Fibroblast of skin of scalp (primary cell): ENCODE measurements at regions not wholly inside any gene's neighbourhood (a gene's known extent, or its start where the extent isn't known, plus 50 kb on each side); places are given as distances from the start of the nearest gene placed in this dataset.
"Not testable (repeated sequence)": the region's sequence is repeated elsewhere in the genome, so short reads cannot be mapped to it uniquely, and the experiment has no call there.

Experiments used
- DNase-seq: peaks from one replicate; pipeline ENCODE4 v3.0.0-alpha.2; 2013

- DNase-seq = no peak
These were observed 1138.9 kb upstream of the ADGRB3 start for GRCh38 chr6:67496191-67496590.

- DNase-seq = no peak
These were observed 1141.4 kb upstream of the ADGRB3 start for GRCh38 chr6:67493682-67494081.

DNA sequence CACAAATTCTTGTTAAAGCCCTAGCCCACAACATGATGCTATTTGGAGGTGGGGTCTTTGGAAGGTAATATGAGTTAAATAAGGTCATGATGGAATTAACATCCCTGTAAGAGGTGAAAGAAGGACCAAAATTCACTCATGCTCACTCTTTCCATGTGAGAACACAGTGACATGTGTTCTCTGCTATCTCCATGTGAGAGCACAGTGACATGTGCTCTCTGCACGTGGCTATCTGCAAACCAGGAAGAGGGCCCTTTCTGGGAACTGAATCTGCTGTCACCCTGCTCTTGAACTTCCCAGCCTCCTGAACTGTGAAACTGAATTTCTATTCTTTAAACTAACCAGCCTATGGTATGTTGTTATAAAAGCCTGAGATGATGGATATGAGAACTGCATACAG is 1159.4 kb upstream of the ADGRB3 start:
- DNase-seq = no peak

GRCh38 chr6:67467341-67467740 is 1167.7 kb upstream of the ADGRB3 start:
- no peak for DNase-seq

DNA sequence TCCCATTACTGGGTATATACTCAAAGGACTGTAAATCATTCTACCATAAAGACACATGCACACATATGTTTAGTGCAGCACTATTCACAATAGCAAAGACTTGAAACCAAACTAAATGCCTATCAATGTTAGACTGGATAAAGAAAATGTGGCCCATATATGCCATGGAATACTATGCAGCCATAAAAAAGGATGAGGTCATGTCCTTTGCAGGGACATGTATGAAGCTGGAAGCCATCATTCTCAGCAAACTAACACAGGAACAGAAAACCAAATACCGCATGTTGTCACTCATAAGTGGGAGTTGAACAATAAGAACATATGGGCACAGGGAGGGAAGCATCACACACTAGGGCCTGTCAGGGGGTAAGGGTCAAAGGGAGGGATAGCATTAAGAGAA is 1172.4 kb upstream of the ADGRB3 start:
- DNase-seq = not testable (repeated sequence)

DNA sequence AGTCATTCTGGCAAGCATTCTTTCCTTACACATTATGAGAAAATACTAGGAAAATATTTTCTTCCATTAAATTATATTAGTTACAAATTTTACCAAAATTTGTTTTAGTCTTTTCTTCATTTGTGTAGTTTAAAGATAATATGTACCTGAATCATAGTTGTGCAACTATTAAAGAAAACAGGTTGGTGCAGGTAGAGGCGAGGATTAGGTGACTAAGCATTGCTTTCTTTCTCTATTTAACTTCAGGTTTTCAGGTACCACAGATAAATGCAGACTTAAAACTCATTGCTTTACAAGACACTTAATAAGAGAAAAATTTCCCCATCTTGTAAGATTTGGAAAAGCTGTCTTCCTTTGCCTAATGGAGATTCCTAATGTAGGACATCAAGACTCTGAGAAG is 1175.5 kb upstream of the ADGRB3 start:
- no peak for DNase-seq

GRCh38 chr6:67458265-67458664 is 1176.8 kb upstream of the ADGRB3 start:
- DNase-seq = no peak

DNA sequence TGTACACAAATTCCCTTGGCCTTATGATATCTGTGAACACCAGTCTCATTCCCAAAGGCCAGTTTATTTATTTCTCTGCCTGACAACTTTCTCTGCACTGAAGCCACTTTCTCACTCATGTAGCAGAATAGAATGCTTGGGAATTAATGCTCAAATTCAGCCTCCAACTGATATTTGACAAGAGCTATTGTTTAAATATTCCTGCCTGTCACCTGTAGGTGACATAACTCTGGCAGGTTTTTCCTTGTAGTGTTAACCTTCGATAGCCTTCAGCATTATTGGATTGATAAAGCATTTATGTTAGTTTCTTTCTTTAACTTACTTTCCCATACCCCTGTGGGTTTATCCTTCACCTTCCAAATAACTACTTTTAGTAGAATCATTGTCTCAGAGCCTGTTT is 1183.2 kb upstream of the ADGRB3 start:
- no peak for DNase-seq

DNA sequence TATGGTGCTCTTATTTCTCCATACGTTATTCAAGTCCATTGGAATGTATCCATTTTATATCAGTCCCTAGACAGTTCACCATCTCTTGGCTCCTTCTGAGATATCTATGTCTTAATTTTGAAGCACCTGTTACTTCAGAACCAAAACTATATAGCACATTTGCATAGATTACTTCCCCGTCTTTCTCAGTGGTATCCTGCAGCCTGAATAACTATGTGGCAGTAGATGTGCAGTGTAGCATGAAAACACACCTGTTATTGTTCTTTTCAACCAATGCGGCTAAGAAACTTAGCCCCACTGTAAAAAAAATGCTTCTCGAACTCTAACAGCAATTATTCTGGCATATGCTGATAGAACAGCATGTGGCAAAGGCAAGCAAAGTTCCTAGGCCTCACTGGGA is 1184.4 kb upstream of the ADGRB3 start:
- no peak for DNase-seq

GRCh38 chr6:67449602-67450001 is 1185.5 kb upstream of the ADGRB3 start:
- no peak for DNase-seq

- no peak for DNase-seq
These were observed 1202.0 kb upstream of the ADGRB3 start for GRCh38 chr6:67433124-67433523.

- no peak for DNase-seq
These were observed 1204.0 kb upstream of the ADGRB3 start for GRCh38 chr6:67431076-67431475.

DNA sequence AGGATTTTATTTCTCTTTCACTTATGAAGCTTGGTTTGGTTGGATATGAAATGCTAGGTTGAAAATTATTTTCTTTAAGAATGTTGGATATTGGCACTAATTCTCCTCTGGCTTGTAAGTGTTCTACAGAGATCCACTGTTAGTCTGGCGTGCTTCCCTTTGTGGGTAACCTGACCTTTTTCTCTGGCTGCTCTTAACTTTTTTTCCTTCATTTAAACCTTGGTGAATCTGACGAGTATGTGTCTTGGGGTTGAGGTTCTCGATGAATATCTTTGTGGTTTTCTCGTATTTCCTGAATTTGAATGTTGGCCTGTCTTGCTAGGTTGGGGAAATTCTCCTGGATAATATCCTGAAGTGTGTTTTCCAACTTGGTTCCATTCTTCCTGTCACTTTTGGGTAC is 1208.4 kb upstream of the ADGRB3 start:
- not testable (repeated sequence) for DNase-seq

- DNase-seq = no peak
These were observed 1223.0 kb upstream of the ADGRB3 start for GRCh38 chr6:67412035-67412434.

GRCh38 chr6:67411036-67411435 is 1224.0 kb upstream of the ADGRB3 start:
- DNase-seq = no peak

DNA sequence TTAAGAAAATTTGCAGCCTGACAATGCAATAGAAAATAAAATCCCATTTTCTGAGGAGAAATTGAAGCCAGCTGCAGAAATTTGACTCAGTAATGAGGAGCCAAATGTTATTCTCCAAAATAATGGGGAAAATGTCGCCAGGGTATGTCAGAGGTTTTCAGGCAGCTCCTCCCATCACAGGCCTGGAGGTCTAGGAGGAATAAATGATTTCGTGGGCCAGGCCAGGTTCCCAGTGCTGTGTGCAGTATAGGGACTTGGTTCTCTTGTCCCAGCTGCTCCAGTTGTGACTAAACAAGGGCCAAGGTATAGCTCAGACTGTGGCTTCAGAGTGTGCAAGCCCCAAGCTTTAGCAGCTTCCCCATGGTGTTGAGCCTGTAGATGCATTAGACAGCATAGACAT is 1240.8 kb upstream of the ADGRB3 start:
- no peak for DNase-seq

DNA sequence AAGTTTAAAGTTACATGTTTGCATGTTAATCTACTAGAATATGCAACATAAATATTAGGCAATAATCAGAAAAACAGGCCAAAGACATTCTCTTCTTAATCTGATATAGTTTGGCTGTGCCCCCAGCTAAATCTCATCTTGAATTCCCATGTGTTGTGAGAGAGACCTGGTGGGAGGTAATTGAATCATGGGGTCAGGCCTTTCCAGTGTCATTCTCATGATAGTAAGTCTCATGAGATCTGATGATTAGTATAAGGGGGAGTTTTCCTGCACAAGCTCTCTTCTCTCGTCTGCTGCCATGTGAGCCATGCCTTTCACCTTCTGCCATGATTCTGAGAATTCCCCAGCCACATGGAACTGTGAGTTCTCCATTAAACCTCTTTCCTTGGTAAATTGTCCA is 1241.7 kb upstream of the ADGRB3 start:
- DNase-seq = no peak

DNA sequence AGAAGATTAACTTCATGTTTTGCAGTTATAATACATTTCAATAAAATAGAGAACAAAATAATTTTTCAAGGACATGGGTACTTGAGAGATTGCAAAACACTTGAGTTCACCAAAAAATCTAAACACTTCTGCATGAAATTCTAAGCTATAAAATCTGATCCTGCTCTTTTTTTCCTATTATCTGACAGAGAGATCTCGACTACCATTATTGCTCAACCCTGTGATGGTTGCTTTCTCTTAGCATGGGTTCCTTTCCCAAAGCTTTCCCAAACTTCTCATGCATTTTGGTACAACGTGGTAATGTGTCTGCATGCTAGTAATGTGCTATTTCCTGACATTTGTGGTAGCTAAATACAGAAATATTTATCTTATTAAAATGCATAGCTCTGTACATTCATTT is 1243.1 kb upstream of the ADGRB3 start:
- DNase-seq = no peak

DNA sequence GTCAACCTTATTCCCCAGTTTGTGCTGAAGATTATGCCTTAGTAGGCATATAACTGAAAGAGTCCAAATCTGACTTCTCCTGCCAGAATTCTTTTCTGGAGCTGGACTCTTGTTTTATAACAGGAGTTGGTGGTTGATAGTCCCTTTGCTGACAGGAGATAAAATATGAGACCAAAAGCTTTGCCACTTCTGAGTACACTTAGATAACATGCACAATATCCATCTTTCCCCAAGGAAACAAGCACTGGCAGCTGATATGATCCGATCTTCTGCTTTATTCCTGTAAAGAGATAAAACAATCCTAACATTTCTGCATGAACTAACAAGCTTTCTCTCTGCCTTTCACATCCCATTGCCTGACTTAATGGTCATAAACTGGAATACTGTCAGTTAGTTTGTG is 1265.4 kb upstream of the ADGRB3 start:
- no peak for DNase-seq

DNA sequence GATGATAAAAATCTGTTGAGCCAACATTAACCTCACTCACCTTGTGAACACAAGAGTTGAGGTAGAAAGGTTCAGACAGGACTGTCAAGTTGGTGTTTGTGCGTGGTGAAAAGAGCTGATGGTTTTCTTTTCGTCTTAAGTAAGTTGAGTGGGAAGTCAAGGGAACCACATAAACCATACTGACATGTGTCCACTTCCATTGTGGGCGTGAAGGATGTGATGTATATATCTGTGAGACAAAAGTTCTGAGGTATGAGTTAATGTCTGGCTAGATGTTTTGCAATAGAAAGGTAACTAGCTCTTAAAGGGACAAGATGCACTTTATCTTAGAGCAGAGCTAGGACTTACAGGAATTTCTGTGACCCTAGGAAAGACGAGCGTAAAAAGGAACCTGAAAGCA is 1272.1 kb upstream of the ADGRB3 start:
- no peak for DNase-seq

DNA sequence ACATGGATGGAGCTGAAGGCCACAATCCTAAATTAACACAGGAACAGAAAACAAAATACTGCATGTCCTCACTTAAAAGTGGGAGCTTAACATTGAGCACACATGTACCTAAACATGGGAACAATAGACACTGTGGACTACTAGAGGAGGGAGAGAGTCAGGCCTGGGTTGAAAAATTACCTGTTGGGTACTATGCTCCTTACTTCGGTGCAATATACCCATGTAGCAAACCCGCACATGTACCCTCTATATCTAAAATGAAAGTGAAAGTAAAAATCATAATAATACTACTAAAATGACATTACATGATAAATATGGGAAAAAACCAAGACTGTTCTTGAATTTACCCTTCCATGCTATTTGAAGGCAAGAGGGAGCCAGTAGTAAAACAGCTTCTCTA is 1273.8 kb upstream of the ADGRB3 start:
- no peak for DNase-seq

GRCh38 chr6:67358241-67358640 is 1276.8 kb upstream of the ADGRB3 start:
- no peak for DNase-seq

DNA sequence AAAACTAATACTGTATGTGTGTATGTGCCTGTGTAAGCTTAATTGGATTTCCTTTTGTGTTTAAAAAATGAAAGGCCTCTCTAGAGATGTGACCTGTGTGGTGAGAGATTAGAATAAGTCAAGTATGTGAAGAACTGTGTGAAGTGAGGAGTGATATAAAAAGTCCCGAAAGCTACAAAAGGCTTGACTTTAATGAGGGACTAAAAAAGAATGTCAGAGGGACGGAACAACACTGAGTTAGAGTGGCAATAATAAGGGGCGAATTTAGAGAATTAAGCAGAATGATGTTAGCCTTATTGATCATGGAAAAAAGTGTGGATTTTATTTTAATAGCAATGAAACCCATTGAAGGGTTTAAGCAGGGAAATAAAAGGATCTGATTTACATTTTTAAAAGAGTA is 1281.2 kb upstream of the ADGRB3 start:
- no peak for DNase-seq

GRCh38 chr6:67352717-67353116 is 1282.4 kb upstream of the ADGRB3 start:
- no peak for DNase-seq

DNA sequence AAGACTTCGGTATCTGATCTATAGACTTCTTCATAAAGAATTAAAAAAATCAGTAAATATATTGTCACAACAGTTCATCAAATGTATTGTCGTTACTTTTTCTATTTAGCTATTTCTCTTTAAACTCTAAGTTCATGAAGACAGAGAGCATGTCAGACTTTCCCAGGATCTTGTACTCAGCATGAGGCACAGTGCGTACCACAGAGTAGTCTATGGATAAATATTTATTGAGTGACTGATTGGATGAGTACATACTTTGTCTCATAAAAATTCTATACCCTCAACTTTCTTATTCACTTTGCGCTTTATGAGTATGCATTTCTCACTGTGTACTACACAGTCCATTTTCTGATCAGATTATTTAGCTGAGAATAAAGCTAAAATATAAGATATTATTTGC is 1284.4 kb upstream of the ADGRB3 start:
- no peak for DNase-seq

DNA sequence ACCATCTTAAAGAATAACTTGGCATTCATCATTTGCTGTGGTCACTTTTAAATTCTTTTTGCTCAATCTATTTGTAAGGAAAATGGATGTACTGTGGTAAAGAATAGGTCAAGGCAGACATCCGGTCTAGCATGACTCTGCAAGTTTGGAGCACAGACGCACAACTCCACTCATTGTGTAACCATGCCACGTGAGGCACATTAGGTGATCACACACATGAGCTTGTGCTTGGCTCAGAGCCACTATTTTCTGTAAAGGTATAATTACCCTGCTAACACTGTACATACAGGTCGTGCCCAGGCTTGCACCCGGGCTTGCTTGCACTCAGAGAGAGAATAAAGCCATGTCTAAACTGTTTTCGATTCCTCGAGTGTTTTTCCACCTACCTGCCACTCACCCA is 1289.1 kb upstream of the ADGRB3 start:
- DNase-seq = no peak
